ENCODE measurements at regions not wholly inside any gene's neighbourhood (a gene's known extent, or its start where the extent isn't known, plus 50 kb on each side); places are given as distances from the start of the nearest gene placed in this dataset.

DNA sequence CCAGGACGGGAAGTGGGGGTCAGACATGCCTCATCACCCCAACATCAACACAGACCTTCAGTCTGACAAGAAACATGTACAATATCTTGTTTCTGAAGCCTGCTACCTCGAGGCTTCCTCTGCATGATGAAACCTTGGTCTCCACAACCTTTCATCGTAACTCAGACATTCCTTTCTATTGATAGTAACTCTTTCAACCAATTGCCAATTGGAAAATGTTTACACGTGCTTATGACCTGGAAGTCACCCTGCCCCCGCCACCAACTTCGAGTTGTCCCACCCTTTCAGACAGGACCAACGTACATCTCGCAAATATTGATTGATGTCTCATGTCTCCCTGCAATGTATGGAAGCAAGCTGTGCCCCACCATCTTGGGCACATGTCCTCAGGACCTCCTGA is 159.5 kb downstream of the ETS2 start:
- TF ChIP-seq, protein P1, sequence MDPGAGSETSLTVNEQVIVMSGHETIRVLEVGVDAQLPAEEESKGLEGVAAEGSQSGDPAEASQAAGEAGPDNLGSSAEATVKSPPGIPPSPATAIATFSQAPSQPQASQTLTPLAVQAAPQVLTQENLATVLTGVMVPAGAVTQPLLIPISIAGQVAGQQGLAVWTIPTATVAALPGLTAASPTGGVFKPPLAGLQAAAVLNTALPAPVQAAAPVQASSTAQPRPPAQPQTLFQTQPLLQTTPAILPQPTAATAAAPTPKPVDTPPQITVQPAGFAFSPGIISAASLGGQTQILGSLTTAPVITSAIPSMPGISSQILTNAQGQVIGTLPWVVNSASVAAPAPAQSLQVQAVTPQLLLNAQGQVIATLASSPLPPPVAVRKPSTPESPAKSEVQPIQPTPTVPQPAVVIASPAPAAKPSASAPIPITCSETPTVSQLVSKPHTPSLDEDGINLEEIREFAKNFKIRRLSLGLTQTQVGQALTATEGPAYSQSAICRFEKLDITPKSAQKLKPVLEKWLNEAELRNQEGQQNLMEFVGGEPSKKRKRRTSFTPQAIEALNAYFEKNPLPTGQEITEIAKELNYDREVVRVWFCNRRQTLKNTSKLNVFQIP (CRISPR knock-in tag; IDR thresholded peaks at IDR 0.05; ENCODE audit: borderline replicate concordance, low read depth) = no peak
- TF ChIP-seq, protein P2, sequence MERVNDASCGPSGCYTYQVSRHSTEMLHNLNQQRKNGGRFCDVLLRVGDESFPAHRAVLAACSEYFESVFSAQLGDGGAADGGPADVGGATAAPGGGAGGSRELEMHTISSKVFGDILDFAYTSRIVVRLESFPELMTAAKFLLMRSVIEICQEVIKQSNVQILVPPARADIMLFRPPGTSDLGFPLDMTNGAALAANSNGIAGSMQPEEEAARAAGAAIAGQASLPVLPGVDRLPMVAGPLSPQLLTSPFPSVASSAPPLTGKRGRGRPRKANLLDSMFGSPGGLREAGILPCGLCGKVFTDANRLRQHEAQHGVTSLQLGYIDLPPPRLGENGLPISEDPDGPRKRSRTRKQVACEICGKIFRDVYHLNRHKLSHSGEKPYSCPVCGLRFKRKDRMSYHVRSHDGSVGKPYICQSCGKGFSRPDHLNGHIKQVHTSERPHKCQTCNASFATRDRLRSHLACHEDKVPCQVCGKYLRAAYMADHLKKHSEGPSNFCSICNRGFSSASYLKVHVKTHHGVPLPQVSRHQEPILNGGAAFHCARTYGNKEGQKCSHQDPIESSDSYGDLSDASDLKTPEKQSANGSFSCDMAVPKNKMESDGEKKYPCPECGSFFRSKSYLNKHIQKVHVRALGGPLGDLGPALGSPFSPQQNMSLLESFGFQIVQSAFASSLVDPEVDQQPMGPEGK (CRISPR knock-in tag; IDR thresholded peaks at IDR 0.05; ENCODE audit: borderline replicate concordance) = no peak
- TF ChIP-seq ARNTL (CRISPR knock-in tag; IDR thresholded peaks at IDR 0.05; ENCODE audit: borderline replicate concordance, low read depth) = no peak
- no peak for TF ChIP-seq CSDC2 (CRISPR knock-in tag; IDR thresholded peaks at IDR 0.05)
- TF ChIP-seq, protein P3, sequence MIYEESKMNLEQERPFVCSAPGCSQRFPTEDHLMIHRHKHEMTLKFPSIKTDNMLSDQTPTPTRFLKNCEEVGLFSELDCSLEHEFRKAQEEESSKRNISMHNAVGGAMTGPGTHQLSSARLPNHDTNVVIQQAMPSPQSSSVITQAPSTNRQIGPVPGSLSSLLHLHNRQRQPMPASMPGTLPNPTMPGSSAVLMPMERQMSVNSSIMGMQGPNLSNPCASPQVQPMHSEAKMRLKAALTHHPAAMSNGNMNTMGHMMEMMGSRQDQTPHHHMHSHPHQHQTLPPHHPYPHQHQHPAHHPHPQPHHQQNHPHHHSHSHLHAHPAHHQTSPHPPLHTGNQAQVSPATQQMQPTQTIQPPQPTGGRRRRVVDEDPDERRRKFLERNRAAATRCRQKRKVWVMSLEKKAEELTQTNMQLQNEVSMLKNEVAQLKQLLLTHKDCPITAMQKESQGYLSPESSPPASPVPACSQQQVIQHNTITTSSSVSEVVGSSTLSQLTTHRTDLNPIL (CRISPR knock-in tag; IDR thresholded peaks at IDR 0.05; ENCODE audit: low read depth) = no peak
- TF ChIP-seq ZFP3 (CRISPR knock-in tag; IDR thresholded peaks at IDR 0.05) = no peak
